Astrocyte (in vitro differentiated cells and primary cell): ENCODE measurements at regions not wholly inside any gene's neighbourhood (a gene's known extent, or its start where the extent isn't known, plus 50 kb on each side); places are given as distances from the start of the nearest gene placed in this dataset.

Source experiments
- DNase-seq: peaks from one replicate; pipeline ENCODE4 v3.0.0-alpha.2; 2010; ENCODE audit warnings: low read depth
- FAIRE-seq: peaks from 2 replicates; lab custom pipeline; 2011; peaks lifted over from hg19 to GRCh38; lab: Jason Lieb, UNC
- H2AFZ ChIP-seq: 2 replicates; pipeline ENCODE4 v1.6.0; 2012; ENCODE audit warnings: low read depth, low read length, inconsistent platforms
- H3K27ac ChIP-seq: 2 replicates; pipeline ENCODE4 v1.5.1; 2011; ENCODE audit warnings: low read depth, low read length, inconsistent platforms
- H3K27me3 ChIP-seq: 2 replicates; pipeline ENCODE4 v1.6.0; 2011; ENCODE audit warnings: low read length, inconsistent platforms; ENCODE audit not compliant: insufficient read depth
- H3K36me3 ChIP-seq: 2 replicates; pipeline ENCODE4 v1.5.1; 2011; ENCODE audit warnings: low read length, inconsistent platforms; ENCODE audit not compliant: insufficient read depth
- H3K4me1 ChIP-seq: 2 replicates; pipeline ENCODE4 v1.5.1; 2011; ENCODE audit warnings: low read length, inconsistent platforms; ENCODE audit not compliant: insufficient read depth
- H3K4me2 ChIP-seq: 2 replicates; pipeline ENCODE4 v1.6.0; 2012; ENCODE audit warnings: low read length, inconsistent platforms
- H3K4me3 ChIP-seq: 2 replicates; pipeline ENCODE4 v1.5.1; 2011; ENCODE audit warnings: low read depth, mild to moderate bottlenecking, low read length, inconsistent platforms; ENCODE audit not compliant: insufficient read depth
- H3K79me2 ChIP-seq: 2 replicates; pipeline ENCODE4 v1.6.0; 2012; ENCODE audit warnings: mild to moderate bottlenecking, low read length, inconsistent platforms; ENCODE audit not compliant: insufficient read depth
- H3K9ac ChIP-seq: 2 replicates; pipeline ENCODE4 v1.6.0; 2012; ENCODE audit warnings: mild to moderate bottlenecking, low read length, inconsistent platforms
- H3K9me3 ChIP-seq: 2 replicates; pipeline ENCODE4 v1.5.1; 2012; ENCODE audit warnings: low read depth, mild to moderate bottlenecking, low read length, inconsistent platforms; ENCODE audit not compliant: insufficient read depth
- H4K20me1 ChIP-seq: 2 replicates; pipeline ENCODE4 v1.6.0; 2012; ENCODE audit warnings: low read length, inconsistent platforms; ENCODE audit not compliant: insufficient read depth
- H3K27ac Mint-ChIP-seq: one replicate; pipeline ENCODE4 v1.8.0; 2021; ENCODE audit warnings: mild to moderate bottlenecking, mixed read lengths; ENCODE audit not compliant: unreplicated experiment
- H3K27me3 Mint-ChIP-seq: one replicate; pipeline ENCODE4 v1.8.0; 2021; ENCODE audit warnings: low read depth, mixed read lengths; ENCODE audit not compliant: unreplicated experiment
- H3K36me3 Mint-ChIP-seq: one replicate; pipeline ENCODE4 v1.8.0; 2021; ENCODE audit warnings: low read depth, mixed read lengths; ENCODE audit not compliant: unreplicated experiment
- H3K4me1 Mint-ChIP-seq: one replicate; pipeline ENCODE4 v1.8.0; 2021; ENCODE audit warnings: low read depth, mixed read lengths; ENCODE audit not compliant: unreplicated experiment
- H3K4me3 Mint-ChIP-seq: one replicate; pipeline ENCODE4 v1.8.0; 2021; ENCODE audit warnings: mild to moderate bottlenecking, moderate library complexity, mixed read lengths; ENCODE audit not compliant: unreplicated experiment
- H3K9me3 Mint-ChIP-seq: one replicate; pipeline ENCODE4 v1.8.0; 2021; ENCODE audit warnings: mild to moderate bottlenecking, mixed read lengths; ENCODE audit not compliant: unreplicated experiment
- EZH2 ChIP-seq: IDR thresholded peaks from 2 replicates; pipeline ENCODE4 v1.6.1; 2012; ENCODE audit warnings: mild to moderate bottlenecking, low read length, inconsistent platforms; ENCODE audit not compliant: insufficient read depth
- TF ChIP-seq, protein P1 (sequence below): IDR thresholded peaks from 2 replicates; pipeline ENCODE4 v1.5.1; 2011; ENCODE audit warnings: low read depth, mild to moderate bottlenecking, inconsistent platforms, low read length, moderate library complexity; ENCODE audit not compliant: insufficient read depth

DNA sequence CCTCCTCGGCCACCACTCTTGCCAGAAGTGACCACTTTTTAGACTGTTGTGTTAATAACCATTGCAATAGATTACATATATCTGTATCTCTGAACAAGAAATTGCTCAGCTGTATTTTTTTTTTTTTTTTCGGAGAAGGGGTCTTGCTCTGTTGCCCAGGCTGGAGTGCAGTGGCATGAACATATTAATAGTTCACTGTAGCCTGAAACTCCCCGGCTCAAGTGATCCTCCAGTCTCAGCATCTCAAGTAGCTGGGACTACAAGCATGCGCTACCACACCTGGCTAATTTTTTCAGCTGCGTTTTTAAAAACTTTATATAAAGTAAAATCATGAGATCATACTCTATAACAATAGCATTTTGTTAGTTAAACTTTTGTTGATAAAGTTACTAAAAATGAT lies 609.0 kb downstream of the ZNF385D start:
- H4K20me1 ChIP-seq = no peaks in the 10 kb centered on the region
- H3K27ac Mint-ChIP-seq = no peak overlapping the region
- H3K79me2 ChIP-seq = no peaks in the 10 kb centered on the region
- no peaks in the 10 kb centered on the region for H3K9me3 Mint-ChIP-seq
- no peak overlapping the region for H3K4me2 ChIP-seq
- H3K27me3 ChIP-seq = no peaks in the 10 kb centered on the region
- no peak overlapping the region for H2AFZ ChIP-seq
- FAIRE-seq (no peak), DNase-seq (no peak)
- no peak for TF ChIP-seq EZH2
- TF ChIP-seq, protein P1, sequence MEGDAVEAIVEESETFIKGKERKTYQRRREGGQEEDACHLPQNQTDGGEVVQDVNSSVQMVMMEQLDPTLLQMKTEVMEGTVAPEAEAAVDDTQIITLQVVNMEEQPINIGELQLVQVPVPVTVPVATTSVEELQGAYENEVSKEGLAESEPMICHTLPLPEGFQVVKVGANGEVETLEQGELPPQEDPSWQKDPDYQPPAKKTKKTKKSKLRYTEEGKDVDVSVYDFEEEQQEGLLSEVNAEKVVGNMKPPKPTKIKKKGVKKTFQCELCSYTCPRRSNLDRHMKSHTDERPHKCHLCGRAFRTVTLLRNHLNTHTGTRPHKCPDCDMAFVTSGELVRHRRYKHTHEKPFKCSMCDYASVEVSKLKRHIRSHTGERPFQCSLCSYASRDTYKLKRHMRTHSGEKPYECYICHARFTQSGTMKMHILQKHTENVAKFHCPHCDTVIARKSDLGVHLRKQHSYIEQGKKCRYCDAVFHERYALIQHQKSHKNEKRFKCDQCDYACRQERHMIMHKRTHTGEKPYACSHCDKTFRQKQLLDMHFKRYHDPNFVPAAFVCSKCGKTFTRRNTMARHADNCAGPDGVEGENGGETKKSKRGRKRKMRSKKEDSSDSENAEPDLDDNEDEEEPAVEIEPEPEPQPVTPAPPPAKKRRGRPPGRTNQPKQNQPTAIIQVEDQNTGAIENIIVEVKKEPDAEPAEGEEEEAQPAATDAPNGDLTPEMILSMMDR = no peak
- H3K36me3 ChIP-seq = no peaks in the 10 kb centered on the region
- no peak overlapping the region for H3K4me3 ChIP-seq
- no peaks in the 10 kb centered on the region for H3K9me3 ChIP-seq
- no peak overlapping the region for H3K9ac ChIP-seq
- H3K4me1 ChIP-seq = no peaks in the 10 kb centered on the region
- no peak overlapping the region for H3K4me3 Mint-ChIP-seq
- no peaks in the 10 kb centered on the region for H3K27me3 Mint-ChIP-seq
- no peak overlapping the region for H3K27ac ChIP-seq
- no peaks in the 10 kb centered on the region for H3K4me1 Mint-ChIP-seq
- no peaks in the 10 kb centered on the region for H3K36me3 Mint-ChIP-seq

GRCh38 chr3:21140785-21141184 lies 610.2 kb downstream of the ZNF385D start:
- H3K9me3 ChIP-seq = no peaks in the 10 kb centered on the region
- Mint-ChIP-seq H3K36me3 (no peaks in the 10 kb centered on the region), H3K27me3 (no peaks in the 10 kb centered on the region), H3K4me1 (no peaks in the 10 kb centered on the region), H3K9me3 (no peaks in the 10 kb centered on the region), H3K4me3 (no peak overlapping the region), H3K27ac (no peak overlapping the region)
- no peak overlapping the region for H3K4me3 ChIP-seq
- H2AFZ ChIP-seq = no peak overlapping the region
- TF ChIP-seq, protein P1 = no peak
- TF ChIP-seq EZH2 = no peak
- H3K4me1 ChIP-seq = no peaks in the 10 kb centered on the region
- DNase-seq = no peak
- no peaks in the 10 kb centered on the region for H3K27me3 ChIP-seq
- H4K20me1 ChIP-seq = no peaks in the 10 kb centered on the region
- FAIRE-seq = no peak
- no peaks in the 10 kb centered on the region for H3K79me2 ChIP-seq
- H3K36me3 ChIP-seq = no peaks in the 10 kb centered on the region
- no peak overlapping the region for H3K9ac ChIP-seq
- H3K27ac ChIP-seq = no peak overlapping the region
- no peak overlapping the region for H3K4me2 ChIP-seq

DNA sequence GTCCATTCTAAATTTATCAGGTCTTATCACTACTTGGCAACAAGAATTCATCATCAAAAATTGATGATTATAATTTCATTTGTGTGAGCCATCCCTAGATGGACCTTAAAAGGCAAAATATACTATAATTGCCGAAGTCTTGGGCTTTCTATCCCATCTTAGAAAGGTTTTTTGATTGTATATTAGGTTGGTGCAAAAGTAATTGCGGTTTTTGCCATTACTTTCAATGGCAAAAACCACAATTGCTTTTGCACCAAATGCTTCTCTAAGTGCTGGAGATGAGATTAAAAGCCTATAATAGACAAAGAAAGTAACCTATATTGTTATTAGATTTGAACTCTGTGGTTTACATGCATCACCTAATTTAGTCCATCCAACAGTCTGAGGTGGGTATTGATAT lies 612.9 kb downstream of the ZNF385D start:
- Histone ChIP-seq H3K36me3 (no peaks in the 10 kb centered on the region), H3K4me3 (no peak overlapping the region), H3K9me3 (no peaks in the 10 kb centered on the region), H4K20me1 (no peaks in the 10 kb centered on the region), H3K4me2 (no peak overlapping the region), H3K4me1 (no peaks in the 10 kb centered on the region), H3K27me3 (no peaks in the 10 kb centered on the region), H2AFZ (no peak overlapping the region), H3K27ac (no peak overlapping the region), H3K79me2 (no peaks in the 10 kb centered on the region), H3K9ac (no peak overlapping the region)
- H3K27me3 Mint-ChIP-seq = no peaks in the 10 kb centered on the region
- no peak overlapping the region for H3K4me3 Mint-ChIP-seq
- H3K9me3 Mint-ChIP-seq = no peaks in the 10 kb centered on the region
- FAIRE-seq = no peak
- no peak overlapping the region for H3K27ac Mint-ChIP-seq
- TF ChIP-seq EZH2 = no peak
- TF ChIP-seq, protein P1 = no peak
- no peak for DNase-seq
- H3K4me1 Mint-ChIP-seq = no peaks in the 10 kb centered on the region
- no peaks in the 10 kb centered on the region for H3K36me3 Mint-ChIP-seq
